ENCODE measurements at regions not wholly inside any gene's neighbourhood (a gene's known extent, or its start where the extent isn't known, plus 50 kb on each side); places are given as distances from the start of the nearest gene placed in this dataset.

- no peak for DNase-seq (ENCODE audit: low read depth, low spot score)
These were observed 221.7 kb downstream of the RFC3 start for GRCh38 chr13:34039678-34040077.

- DNase-seq (ENCODE audit: low read depth, low spot score) = no peak
These were observed 222.9 kb downstream of the RFC3 start for GRCh38 chr13:34040863-34041262.

- no peak for DNase-seq (ENCODE audit: low read depth, low spot score)
These were observed 226.1 kb downstream of the RFC3 start for GRCh38 chr13:34044041-34044440.

GRCh38 chr13:34044660-34045080 lies 226.7 kb downstream of the RFC3 start:
- peak; percentile 7 for DNase-seq (ENCODE audit: low read depth, low spot score)

- no peak for DNase-seq (ENCODE audit: low read depth, low spot score)
These were observed 228.5 kb downstream of the RFC3 start for GRCh38 chr13:34046457-34046856.

GRCh38 chr13:34048652-34049051 lies 230.7 kb downstream of the RFC3 start:
- no peak for DNase-seq (ENCODE audit: low read depth, low spot score)

GRCh38 chr13:34056733-34057258 lies 238.8 kb downstream of the RFC3 start:
- no peak for DNase-seq (ENCODE audit: low read depth, low spot score)

GRCh38 chr13:34064456-34065205 lies 246.7 kb downstream of the RFC3 start:
- DNase-seq (ENCODE audit: low read depth, low spot score) = no peak

- DNase-seq (ENCODE audit: low read depth, low spot score) = no peak
These were observed 248.0 kb downstream of the RFC3 start for GRCh38 chr13:34065928-34066327.

GRCh38 chr13:34066344-34066743 lies 248.4 kb downstream of the RFC3 start:
- DNase-seq (ENCODE audit: low read depth, low spot score) = no peak

GRCh38 chr13:34070006-34070405 lies 252.1 kb downstream of the RFC3 start:
- DNase-seq (ENCODE audit: low read depth, low spot score) = no peak

- no peak for DNase-seq (ENCODE audit: low read depth, low spot score)
These were observed 252.8 kb downstream of the RFC3 start for GRCh38 chr13:34070544-34071303.

GRCh38 chr13:34076319-34076718 lies 258.4 kb downstream of the RFC3 start:
- DNase-seq (ENCODE audit: low read depth, low spot score) = no peak

GRCh38 chr13:34076943-34077703 lies 259.2 kb downstream of the RFC3 start:
- no peak for DNase-seq (ENCODE audit: low read depth, low spot score)

- no peak for DNase-seq (ENCODE audit: low read depth, low spot score)
These were observed 260.5 kb downstream of the RFC3 start for GRCh38 chr13:34078334-34078999.

GRCh38 chr13:34085204-34085603 lies 267.3 kb downstream of the RFC3 start:
- no peak for DNase-seq (ENCODE audit: low read depth, low spot score)

- no peak for DNase-seq (ENCODE audit: low read depth, low spot score)
These were observed 268.3 kb downstream of the RFC3 start for GRCh38 chr13:34086281-34086680.

GRCh38 chr13:34087791-34088190 lies 269.8 kb downstream of the RFC3 start:
- no peak for DNase-seq (ENCODE audit: low read depth, low spot score)

- DNase-seq (ENCODE audit: low read depth, low spot score) = no peak
These were observed 285.9 kb downstream of the RFC3 start for GRCh38 chr13:34103854-34104253.

GRCh38 chr13:34104853-34105252 lies 286.9 kb downstream of the RFC3 start:
- no peak for DNase-seq (ENCODE audit: low read depth, low spot score)

GRCh38 chr13:34107806-34108205 lies 289.9 kb downstream of the RFC3 start:
- DNase-seq (ENCODE audit: low read depth, low spot score) = no peak

GRCh38 chr13:34108410-34108809 lies 290.5 kb downstream of the RFC3 start:
- DNase-seq (ENCODE audit: low read depth, low spot score) = no peak
